Tongue (tissue), 1 donor: ENCODE measurements at regions not wholly inside any gene's neighbourhood (a gene's known extent, or its start where the extent isn't known, plus 50 kb on each side); places are given as distances from the start of the nearest gene placed in this dataset.
A peak's percentile ranks its signal among the peaks of the same experiment; 100 is the strongest.

Source experiments
- DNase-seq: peaks from one replicate; pipeline ENCODE4 v3.0.0-alpha.2; 2015

DNA sequence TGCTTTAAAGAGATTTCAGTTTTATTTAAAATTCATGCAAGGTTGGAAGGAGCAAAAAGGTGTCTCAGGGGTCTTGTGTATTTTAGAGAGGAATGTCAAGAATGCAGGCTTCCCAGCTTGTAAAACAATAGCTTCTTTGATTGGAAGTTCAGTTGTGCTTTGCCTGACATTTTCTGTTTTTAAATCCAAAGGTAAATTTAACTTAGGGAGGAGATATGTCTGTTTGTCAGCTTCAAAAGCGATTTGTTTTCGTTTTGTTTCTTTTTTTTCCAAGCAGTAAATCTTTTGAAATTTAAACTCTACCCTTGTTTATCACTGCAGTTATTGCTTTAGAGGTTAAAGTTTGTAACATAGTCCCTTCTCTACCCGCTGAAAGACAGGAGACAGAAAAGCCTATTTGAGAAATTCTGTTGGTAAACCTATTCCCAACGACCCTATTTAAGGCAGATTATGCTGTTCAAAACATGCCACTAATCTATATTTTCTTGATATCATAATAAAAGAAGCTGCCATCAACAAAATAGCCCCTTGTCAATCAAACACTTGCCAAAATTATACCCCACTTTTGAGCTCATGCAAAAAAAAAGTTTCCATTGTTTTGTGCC lies 639.6 kb downstream of the IRS1 start:
- no peak for DNase-seq

DNA sequence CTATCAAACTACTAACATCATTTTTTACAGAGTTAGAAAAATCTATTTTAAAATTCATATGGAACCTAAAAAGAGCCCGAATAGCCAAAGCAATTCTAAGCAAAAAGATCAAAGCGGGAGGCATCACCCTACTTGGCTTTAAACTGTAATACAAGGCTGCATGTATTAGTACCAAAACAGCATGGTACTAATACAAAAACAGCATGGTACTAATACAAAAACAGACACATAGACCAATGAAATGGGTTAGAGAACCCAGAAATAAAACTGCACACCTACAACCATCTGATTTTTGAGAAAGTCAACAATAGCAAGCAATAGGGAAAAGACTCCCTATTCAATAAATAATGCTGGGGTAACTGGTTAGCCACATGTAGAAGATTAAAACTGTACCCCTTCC lies 640.7 kb downstream of the IRS1 start:
- DNase-seq, result no peak

DNA sequence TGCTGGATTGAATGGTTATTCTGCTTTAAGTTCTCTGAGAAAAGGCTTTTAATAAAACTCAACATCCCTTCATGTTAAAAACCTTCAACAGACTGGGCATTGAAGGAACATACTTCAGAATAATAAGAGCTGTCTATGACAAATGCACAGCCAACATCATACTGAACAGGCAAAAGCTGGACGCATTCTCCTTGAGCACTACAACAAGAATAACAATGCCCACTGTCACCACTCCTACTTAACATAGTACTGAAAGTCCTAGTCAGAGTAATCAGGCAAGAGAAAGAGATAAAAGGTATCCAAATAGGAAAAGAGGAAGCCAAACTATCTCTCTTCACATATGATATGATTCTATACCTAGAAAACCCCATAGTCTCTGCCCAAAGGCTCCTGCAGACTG lies 641.4 kb downstream of the IRS1 start:
- DNase-seq, result no peak

DNA sequence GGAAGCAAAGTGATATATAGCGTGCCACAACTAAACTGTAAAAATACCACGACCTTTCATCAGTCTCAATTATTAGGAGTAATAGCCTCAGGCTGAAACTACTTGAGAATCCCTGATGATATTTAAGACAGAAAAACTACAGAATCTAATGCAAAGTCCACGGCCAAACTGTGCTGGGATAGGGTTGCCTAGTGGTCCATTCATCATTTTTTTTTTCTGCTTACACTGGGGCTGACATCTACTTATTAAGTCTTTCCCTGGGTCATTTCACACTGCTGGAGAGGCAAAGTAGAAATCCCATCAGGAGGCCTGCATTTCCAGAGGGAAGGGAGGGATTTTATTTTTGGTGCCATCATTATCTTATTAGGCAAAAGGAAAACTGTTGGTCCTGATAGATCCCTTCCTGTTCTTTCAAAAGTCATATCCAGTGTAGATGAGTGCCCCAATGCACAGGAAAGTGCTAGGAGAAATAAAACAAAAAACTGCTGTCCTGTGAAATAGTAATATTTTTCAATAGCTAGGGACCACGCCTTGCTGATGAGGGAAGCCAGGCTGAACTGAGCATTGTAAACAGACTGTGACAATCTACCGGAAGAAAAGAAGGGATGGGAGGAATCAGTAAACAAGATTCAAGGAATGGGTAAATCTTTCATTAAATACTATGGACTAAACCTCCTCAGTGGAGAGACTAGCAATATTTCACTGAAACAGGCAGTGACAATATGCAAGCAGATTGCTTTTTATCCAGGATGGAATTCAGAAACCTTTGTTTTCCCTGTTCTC lies 644.3 kb downstream of the IRS1 start:
- DNase-seq, result no peak

DNA sequence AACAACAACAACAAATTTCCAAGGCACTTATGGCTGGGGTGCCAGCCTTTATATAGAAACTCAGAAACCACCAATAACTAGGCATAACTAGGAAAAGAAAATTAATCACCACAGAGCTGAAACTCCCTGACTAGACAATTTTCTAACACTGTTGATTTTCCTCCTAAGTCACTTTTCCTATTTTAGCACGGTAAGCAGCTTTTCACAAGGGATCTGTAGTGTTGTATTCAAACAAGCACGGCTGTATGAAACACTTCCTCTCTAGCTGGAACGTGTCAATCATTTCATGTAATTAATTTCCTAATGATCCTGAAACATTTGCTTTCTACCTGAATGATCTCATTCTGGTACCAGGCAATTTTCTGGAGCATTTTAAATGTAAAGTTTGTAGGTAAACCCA lies 645.0 kb downstream of the IRS1 start:
- no peak for DNase-seq

DNA sequence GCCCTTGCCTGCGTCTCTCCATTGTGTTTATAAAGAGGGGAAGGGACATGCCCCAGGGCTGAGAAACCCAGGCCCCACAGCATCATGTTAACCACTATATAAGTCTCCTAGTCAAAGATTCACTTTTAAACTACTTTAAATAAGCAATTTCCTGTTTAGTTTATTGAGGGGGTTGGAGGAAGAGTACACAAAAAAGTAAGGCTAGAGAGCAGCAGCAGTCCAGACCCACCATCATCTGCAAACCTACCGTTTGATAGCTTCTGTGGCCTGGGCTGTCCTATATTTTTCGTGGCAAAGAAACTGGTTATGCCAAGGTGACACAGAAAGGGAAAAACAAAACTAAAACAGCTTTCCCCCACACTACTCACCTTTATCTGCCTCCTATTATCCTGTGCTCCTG lies 646.1 kb downstream of the IRS1 start:
- no peak for DNase-seq

DNA sequence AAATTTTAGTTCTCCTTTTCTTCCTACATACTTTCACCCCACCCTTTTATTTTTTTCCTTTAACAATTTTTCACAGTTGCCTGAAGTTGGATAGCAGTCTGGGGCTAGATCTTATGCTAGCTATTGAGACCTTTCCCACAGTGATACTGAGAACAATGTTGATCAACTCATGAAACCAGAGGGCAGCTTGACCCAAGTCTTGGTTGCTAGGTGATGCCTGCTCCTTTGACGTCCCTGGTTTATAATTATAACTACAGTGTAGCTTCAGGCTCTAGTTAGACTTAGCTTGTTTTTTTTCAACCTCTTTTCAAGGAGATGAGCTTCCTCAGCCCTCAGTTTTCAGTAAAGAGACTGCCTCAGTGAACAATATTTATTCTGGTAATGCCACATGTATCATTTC lies 648.5 kb downstream of the IRS1 start:
- no peak for DNase-seq

DNA sequence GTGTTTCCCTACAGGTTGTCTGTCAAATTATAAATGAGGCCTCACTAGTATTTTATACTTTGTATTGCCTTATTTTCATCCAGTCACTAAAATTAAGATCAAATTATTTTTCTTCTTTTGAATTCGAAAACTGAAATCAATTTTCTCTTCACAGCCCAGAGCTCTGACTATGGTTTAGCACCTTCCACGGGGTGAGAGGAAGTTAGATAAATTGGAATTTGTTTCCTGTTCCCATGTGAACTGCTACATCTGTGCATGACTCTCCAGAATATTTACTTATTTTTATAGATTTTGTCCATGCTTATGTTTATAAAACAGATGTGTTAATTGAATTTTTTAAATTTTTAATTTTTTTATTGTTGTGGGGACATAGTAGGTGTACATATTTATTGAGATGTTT lies 656.5 kb downstream of the IRS1 start:
- no peak for DNase-seq

DNA sequence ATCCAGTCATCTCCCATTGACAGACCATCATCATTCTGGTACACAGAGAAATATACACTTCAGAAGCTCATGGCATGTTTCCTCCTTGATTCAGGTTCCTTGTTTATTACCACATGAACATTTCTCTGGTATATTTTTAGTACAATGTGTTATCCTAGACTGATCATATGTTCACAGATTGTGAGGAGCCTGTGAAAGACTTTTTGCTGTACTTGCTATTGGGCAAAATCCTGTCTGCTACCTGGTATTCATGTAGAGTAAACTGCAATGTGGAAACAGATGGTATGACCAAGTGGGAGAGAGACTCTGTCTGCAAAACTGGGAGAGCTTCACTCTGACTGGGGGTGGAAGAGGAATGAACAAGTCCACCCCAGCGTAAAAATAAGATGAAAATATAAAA lies 657.2 kb downstream of the IRS1 start:
- DNase-seq, result no peak

DNA sequence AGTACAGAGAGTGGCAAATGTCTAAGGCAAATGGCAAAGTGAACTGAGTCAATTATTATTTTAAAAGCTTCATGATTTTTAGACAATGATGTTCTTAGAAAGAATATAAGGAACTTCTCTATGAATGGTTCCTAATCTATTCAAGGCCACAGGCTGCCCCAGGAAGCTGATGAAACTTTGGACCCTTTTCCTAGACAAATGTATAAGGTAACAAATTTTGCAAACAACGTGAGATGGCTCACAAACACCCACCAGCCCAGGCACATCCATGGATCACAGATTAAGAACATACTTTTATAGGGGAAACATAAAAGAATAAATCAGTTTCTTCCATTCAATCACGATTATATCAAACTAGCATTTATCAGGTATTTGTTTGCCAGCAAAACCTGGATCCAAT lies 659.0 kb downstream of the IRS1 start:
- no peak for DNase-seq

DNA sequence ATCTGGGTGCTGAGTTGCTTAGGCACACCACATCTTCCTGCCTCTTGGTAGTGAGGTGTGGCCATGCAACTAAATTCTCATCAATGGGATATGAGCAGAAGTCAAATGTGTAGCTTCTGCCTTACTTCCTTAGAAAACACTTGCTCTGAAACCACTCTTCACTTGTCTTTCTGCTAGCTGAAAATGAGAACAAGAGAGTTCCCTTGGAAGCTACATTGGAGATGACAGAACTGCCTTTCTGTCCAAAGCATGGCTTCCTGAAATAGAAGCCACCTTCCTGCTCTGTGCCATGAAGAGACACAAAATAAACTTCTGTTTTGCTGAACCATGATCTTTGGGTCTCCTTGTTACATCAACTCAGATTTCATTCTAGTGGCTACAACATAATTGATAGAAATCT lies 659.9 kb downstream of the IRS1 start:
- no peak for DNase-seq

DNA sequence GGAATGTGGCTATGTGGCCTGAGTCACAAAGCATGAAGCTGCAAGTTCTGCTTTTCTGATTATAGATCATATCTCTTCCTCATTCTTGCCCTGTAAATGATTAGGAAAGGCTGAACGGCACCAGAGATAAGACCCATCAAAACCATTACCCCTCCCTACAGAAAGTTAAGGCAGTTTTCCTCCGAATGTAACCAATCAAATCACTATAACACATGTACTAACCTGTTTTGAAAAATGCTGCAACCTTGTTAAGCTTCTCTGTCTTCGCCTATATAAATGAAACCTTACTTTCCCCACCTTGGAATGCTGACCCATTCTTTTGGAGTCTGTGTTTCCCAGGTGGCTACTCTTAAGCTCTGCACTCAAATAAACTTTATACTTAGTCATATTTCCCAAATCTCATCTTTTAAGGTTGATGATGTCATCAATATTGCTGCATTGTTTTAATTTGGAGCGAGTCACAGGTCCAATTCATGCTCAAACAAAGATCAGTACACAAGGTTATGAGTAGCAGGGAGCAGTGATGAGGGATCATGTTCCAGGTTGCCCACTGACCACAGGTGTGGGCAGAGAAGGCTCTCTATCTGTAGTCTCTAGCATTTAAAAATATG lies 662.3 kb downstream of the IRS1 start:
- DNase-seq, result no peak

DNA sequence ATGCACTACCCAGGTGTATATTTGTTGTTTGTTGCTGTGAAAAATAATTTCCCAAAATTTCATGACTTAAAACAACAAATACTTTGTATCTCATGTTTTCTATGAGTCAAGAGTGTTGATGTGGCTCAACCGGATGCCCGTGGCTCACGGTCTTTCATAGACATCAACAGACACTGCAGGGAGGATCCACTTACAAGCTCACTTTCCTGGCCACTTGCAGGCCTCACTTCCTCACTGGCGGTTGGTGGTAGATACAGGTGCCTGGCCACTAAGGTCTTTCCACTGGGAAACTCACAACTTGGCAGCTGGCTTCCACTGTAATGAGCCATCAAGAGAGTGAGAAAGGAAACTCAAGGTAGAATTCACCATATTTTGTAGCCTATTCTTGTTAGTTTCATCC lies 662.9 kb downstream of the IRS1 start:
- DNase-seq, result no peak

DNA sequence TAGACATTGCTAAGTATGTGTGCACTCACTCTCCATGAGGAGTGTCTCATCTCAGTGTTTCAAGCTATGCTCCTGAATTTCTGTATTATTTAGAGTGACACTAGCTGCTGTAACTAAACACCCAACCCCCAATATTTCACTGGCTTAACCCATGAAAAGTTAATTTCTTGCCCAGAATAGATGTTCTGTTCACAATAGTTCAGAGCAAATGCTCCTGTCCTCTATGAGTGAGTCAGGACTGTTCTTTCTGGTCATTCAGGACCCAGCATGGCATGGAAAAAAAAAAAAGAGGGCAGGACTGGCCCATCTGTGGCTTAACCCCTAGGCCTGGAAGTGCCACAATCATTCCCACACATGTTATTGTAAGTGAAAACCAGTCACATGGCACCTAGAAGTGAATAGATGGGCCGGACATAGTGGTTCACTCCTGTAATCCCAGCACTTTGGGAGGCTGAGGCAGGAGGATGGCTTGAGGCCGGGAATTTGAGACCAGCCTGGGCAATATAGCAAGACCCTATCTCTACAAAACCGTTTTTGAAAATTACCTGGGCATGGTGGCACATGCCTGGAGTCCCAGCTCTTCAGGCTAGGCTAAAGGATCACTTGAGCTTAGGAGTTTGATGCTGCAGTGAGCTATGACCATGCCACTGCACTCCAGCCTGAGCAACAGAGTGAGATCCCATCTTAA lies 663.6 kb downstream of the IRS1 start:
- no peak for DNase-seq

DNA sequence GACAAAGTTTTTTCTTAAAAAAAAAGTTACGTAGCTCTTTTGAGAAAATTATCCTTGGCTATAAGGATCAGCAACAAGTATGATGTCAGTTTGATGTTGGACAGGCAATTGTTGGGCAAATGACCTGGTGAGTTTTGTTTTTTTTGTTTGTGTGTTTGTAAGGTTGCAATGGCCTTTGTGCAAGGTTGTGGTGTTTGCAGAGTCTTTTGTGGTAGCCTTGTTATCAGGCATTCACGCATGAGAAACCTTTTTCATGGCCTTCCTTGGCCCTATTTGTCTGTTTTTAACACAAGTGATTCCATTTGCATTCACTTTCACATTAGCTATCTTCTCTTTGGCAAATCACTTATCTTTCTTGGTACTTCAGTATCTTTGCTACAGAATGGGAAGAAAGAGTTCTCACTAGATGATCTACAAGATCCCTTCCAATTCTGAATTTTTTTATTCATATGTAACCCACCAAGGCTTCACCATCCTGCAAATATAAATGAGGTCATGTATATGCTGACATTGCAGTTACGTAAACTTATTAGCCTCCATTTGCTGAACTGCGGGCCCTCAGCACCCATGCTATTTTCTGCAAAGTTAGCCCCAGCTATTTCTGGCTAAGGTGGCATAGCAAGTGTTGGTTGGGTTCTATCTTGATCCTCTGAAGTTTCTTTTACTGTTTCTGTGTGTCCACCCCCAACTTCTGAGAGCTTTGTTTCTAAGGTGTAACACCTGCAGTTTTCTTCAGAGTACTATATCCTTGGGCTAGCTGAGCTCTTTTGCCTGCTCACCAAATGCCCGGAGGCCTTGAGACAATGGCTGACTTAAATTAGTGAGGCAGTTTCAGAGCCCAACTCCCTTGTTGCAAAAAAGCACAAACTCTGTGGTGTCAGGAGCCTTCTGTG lies 667.1 kb downstream of the IRS1 start:
- no peak for DNase-seq

DNA sequence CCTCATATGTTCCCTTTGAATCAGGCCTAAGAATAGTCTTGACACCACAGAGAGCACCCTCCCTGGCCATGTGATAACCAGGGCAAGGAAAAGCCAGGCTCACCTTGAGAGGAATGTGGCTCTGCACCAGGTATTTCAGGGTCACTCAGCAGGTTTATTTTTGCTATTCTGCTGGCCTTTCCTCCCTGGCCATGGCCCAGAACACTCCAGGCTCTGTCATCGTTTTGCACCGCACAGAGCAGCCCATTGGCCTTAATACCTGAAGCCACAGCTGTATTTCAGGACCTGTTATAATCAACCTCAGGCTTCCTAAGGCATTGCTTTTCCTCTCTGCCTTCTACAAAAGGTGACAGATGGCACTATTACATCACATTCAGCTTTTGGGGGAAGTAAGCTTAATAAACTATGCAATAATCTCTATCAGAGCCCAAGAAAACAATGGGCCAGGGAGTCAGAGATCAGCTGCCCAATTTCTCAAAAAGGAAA lies 668.3 kb downstream of the IRS1 start:
- DNase-seq, result no peak

DNA sequence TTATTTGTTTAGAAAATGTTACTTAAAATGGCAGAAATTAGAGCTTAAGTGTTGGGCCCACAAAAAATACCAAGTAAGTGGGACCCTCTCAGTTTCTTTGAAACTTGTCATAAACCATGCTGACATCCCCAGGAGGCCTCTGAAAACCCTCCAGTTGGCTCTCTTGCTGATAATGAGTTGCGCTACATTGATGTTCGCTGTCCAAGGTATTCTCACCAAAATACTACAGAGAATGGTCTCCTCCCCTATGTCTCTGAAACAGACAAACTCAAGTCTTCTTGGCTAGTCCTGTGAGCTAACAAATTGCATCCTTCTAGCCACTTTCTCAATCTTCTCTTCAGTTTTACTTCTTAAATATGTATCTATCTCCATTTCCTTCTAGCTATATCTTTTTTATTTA lies 669.4 kb downstream of the IRS1 start:
- peak; percentile 39 for DNase-seq

DNA sequence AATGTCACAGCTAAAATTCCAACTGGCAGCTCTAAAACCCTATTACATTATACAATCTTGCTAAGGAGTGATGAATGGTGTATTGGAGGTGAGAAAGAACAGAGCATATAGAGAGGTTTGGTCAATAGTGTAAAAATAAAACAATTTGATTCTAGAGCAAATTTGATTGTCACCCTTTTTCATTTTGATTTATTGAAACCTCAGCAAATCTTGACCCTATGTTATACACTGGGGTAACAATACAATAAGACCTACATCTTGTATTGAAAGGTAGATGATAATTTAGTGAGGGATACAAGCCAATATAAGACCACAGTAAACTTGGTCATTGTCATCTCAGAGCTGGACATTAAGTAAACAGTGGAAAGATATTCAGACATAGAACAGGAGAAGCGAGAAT lies 671.9 kb downstream of the IRS1 start:
- DNase-seq, result no peak

DNA sequence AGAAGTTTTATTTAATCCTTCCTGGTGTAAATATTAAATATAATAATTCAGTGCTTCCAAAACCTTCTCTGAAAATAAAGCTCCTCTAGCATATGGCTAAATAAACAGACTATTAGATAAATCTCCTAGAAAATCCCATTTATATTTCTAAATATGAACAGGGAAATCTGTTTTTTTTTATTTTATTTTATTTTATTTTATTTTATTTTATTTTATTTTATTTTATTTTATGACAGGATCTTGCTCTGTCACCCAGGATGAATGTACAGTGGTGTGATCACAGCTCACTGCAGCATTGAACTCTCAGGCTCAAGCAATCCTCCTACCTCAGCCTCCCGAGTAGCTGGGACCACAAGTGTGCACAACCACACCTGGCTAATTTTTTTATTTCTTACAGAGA lies 673.5 kb downstream of the IRS1 start:
- no peak for DNase-seq

DNA sequence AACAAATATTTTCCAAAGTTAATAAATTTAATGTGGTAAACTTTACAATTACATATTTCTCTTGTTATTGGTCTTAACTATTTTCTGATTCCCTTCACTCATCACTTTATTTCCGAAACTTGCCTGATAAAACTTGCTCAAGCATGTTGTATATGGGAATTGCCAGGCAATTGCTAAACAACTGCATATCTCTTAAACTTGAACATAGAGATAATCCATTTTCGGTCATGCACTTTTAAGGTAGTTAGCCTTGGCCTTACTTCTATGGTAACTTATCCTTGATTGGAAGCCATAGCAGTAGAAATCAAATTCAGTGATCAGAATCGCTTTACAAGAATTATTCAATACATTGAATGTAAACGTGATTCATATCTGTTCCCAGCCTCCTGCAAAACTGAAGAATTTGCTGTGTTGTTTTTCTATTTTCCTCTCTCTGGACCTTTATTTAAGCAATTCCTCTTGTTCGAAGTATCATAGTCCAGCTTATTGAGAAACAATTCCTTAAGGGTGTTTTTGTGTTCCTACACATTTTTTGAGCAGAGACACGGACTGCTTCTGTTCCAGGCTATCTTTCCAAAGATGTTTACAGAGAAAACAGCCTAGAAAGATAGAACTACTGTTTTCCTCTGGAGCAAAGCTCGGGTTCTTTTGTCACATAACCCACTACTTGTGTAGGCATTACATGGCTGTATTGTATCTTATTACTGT lies 674.3 kb downstream of the IRS1 start:
- DNase-seq, result no peak

DNA sequence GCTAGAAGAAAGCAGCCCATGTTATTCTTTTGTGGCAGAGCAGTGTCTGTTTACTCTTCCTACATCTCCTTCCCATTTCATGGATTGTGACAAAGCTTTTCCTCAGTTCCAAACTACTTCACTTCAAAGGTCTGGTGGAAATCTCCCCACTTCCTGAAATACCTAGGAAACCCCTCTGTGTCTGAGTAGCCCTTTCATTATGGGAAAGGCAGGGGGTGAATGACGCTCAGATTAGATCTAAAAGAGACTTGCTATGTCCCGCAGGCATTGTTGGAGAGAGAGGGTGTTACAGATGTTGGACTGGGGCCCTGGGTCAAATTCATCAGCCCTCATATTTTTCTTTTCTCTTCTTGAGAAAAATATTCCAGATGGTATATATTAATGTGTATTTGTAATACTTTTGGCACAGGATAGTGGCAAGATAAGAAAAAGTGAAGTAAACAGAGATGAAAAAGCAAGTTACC lies 675.0 kb downstream of the IRS1 start:
- peak; percentile 26 for DNase-seq
